HepG2 (cell line): ENCODE measurements at regions not wholly inside any gene's neighbourhood (a gene's known extent, or its start where the extent isn't known, plus 50 kb on each side); places are given as distances from the start of the nearest gene placed in this dataset.

ENCODE experiments used
- ATAC-seq: fragments of 200-7000 bp; cut with Tn5 transposase; 3 replicates; pipeline ENCODE4 v1.9.1; 2020; ENCODE audit warnings: mild to moderate bottlenecking, moderate library complexity
- BruUV-seq: library from RNA; stranded (reverse); fragments of 400-500 nt; replicated peaks from 2 replicates; lab custom pipeline; 2021; lab: Mats Ljungman, UMichigan
- CTCF ChIA-PET: fragments of 300-600 bp; formaldehyde crosslinking; extraction: SDS; loops from one replicate; lab custom pipeline; 2021; ENCODE audit warnings: low total read pairs, inconsistent platforms, low intra/inter-chr PET ratio; lab: Yijun Ruan, JAX
- POLR2A ChIA-PET: fragments of 350-600 bp; sonication (Branson Sonifier 250); formaldehyde crosslinking; loops from one replicate; lab custom pipeline; 2020; ENCODE audit warnings: antibody characterized with exemption, inconsistent platforms; lab: Yijun Ruan, JAX
- DNase-seq: peaks from one replicate; pipeline ENCODE4 v3.0.0-alpha.2; 2015; ENCODE audit warnings: low spot score
- FAIRE-seq: peaks from 3 replicates; lab custom pipeline; 2011; peaks lifted over from hg19 to GRCh38; lab: Jason Lieb, UNC
- H2AFZ ChIP-seq: one replicate; pipeline ENCODE4 v1.6.1; 2011; ENCODE audit warnings: low read length, inconsistent platforms
- H3K27ac ChIP-seq: fragments of 300-600 bp; 3 replicates; pipeline ENCODE4 v1.8.0; 2011; ENCODE audit warnings: mixed run types, mild to moderate bottlenecking, mixed read lengths, low read length, inconsistent platforms; ENCODE audit not compliant: insufficient read depth; ENCODE audit errors: extremely low read length
- H3K27me3 ChIP-seq, 2 experiments: fragments of 200-600 bp in 1 of 2; 2 replicates in 1 of 2; 3 replicates in 1 of 2; pipeline versions ENCODE4 v1.6.0 to v1.8.0; 2011; ENCODE audit warnings: low read length in 2 of 2, mild to moderate bottlenecking in 2 of 2, moderate library complexity in 2 of 2, inconsistent platforms in 1 of 2; ENCODE audit not compliant: insufficient read depth in 2 of 2, control insufficient read depth in 1 of 2
- H3K36me3 ChIP-seq, 2 experiments: fragments of 200-600 bp in 1 of 2; replicated peaks in 1 of 2; 2 replicates in 1 of 2; 3 replicates in 1 of 2; pipeline versions ENCODE4 v1.5.1 to v1.8.0; 2011; ENCODE audit warnings: low read length in 2 of 2, inconsistent platforms in 1 of 2; ENCODE audit not compliant: insufficient read depth in 2 of 2, control insufficient read depth in 1 of 2
- H3K4me1 ChIP-seq: 2 replicates; pipeline ENCODE4 v1.5.1; 2012; ENCODE audit warnings: low read length, inconsistent platforms; ENCODE audit not compliant: insufficient read depth
- H3K4me2 ChIP-seq: 2 replicates; pipeline ENCODE4 v1.6.0; 2011; ENCODE audit warnings: low read depth, low read length, inconsistent platforms
- H3K4me3 ChIP-seq, 3 experiments: fragments of 200-600 bp in 1 of 3; sonication (generic), shearing (Covaris generic) in 1 of 3; replicated peaks in 1 of 3; 2 replicates each; pipeline ENCODE4 v1.5.1; 2011 to 2016; ENCODE audit warnings: low read length in 3 of 3, inconsistent platforms in 2 of 3, low read depth in 2 of 3, mild to moderate bottlenecking in 2 of 3, control low read depth in 1 of 3, mixed read lengths in 1 of 3; ENCODE audit not compliant: insufficient read depth in 1 of 3
- H3K79me2 ChIP-seq: one replicate; pipeline ENCODE4 v1.6.1; 2011; ENCODE audit warnings: low read length, inconsistent platforms; ENCODE audit not compliant: insufficient read depth
- H3K9ac ChIP-seq: 2 replicates; pipeline ENCODE4 v1.6.0; 2011; ENCODE audit warnings: mild to moderate bottlenecking, low read depth, low read length, inconsistent platforms; ENCODE audit not compliant: insufficient read depth
- H3K9me3 ChIP-seq: 2 replicates; pipeline ENCODE4 v1.5.1; 2012; ENCODE audit warnings: mild to moderate bottlenecking, low read length
- H4K20me1 ChIP-seq: 2 replicates; pipeline ENCODE4 v1.6.0; 2011; ENCODE audit warnings: inconsistent platforms, mild to moderate bottlenecking, low read length, moderate library complexity; ENCODE audit not compliant: insufficient read depth
- ATM ChIP-seq: fragments of 450-650 bp; IDR thresholded peaks from 2 replicates; pipeline ENCODE4 v1.7.1; 2017; ENCODE audit warnings: mild to moderate bottlenecking, borderline replicate concordance
- BCL6 ChIP-seq: IDR thresholded peaks from 2 replicates; pipeline ENCODE4 v1.6.1; 2016; ENCODE audit warnings: missing genetic modification reagents, missing compliant biosample characterization
- MTA1 ChIP-seq: sonication (generic); formaldehyde crosslinking; IDR thresholded peaks from 2 replicates; pipeline ENCODE4 v1.4.0; 2020; ENCODE audit warnings: missing genetic modification reagents, mild to moderate bottlenecking, borderline replicate concordance
- RFXANK ChIP-seq: IDR thresholded peaks from 2 replicates; pipeline ENCODE4 v1.6.1; 2016
- SIN3B ChIP-seq: fragments of 150-350 bp; IDR thresholded peaks from 2 replicates; pipeline ENCODE4 v1.6.1; 2014; ENCODE audit warnings: low read length
- SMAD3 ChIP-seq: sonication (generic); formaldehyde crosslinking; IDR thresholded peaks from 2 replicates; pipeline ENCODE4 v1.4.0; 2020; ENCODE audit warnings: missing genetic modification reagents
- SRY ChIP-seq: sonication (generic); formaldehyde crosslinking; IDR thresholded peaks from 2 replicates; pipeline ENCODE4 v1.8.0; 2022; ENCODE audit warnings: mild to moderate bottlenecking, missing genetic modification reagents
- STAT5B ChIP-seq: sonication (generic); formaldehyde crosslinking; IDR thresholded peaks from 2 replicates; pipeline ENCODE4 v1.4.0; 2020; ENCODE audit warnings: missing genetic modification reagents
- ZBTB38 ChIP-seq: sonication (generic); formaldehyde crosslinking; IDR thresholded peaks from 2 replicates; pipeline ENCODE4 v1.5.1; 2020; ENCODE audit warnings: mild to moderate bottlenecking, missing genetic modification reagents
- ZNF333 ChIP-seq: sonication (generic); formaldehyde crosslinking; IDR thresholded peaks from 2 replicates; pipeline ENCODE4 v1.4.0; 2020; ENCODE audit warnings: mild to moderate bottlenecking, missing genetic modification reagents, borderline replicate concordance
- ZNF343 ChIP-seq: sonication (generic); formaldehyde crosslinking; IDR thresholded peaks from 2 replicates; pipeline ENCODE4 v1.4.0; 2020; ENCODE audit warnings: mild to moderate bottlenecking, missing genetic modification reagents
- ZNF512B ChIP-seq: sonication (generic); formaldehyde crosslinking; IDR thresholded peaks from 2 replicates; pipeline ENCODE4 v1.5.1; 2020; ENCODE audit warnings: missing genetic modification reagents, mild to moderate bottlenecking, borderline replicate concordance
- ZNF883 ChIP-seq: sonication (generic); formaldehyde crosslinking; IDR thresholded peaks from 2 replicates; pipeline ENCODE4 v1.5.1; 2020; ENCODE audit warnings: mild to moderate bottlenecking, missing genetic modification reagents; ENCODE audit errors: not compliant biosample characterization
- WGBS: methylation state at CpG from one replicate; pipeline ENCODE4 v1.1.6; 2017; ENCODE audit warnings: low lambda C conversion rate; 5-methylcytosine and 5-hydroxymethylcytosine counted together
- in situ Hi-C: cut with HindIII; loops from 2 replicates; pipeline ENCODE4 v1.10.0; 2017; ENCODE audit warnings: low pct_unique_long_range_greater_than_20kb; ENCODE audit not compliant: extremely low pct_ligation_motif_present
- intact Hi-C: fragments of 100-400 bp; cut with micrococcal nuclease; formaldehyde crosslinking; loops from one replicate; pipeline ENCODE4 v1.10.0; 2022; ENCODE audit not compliant: unreplicated experiment
- TF ChIP-seq, protein P1 (sequence below): IDR thresholded peaks from 2 replicates; pipeline ENCODE4 v1.4.0; 2020; ENCODE audit warnings: mild to moderate bottlenecking, missing genetic modification reagents

DNA sequence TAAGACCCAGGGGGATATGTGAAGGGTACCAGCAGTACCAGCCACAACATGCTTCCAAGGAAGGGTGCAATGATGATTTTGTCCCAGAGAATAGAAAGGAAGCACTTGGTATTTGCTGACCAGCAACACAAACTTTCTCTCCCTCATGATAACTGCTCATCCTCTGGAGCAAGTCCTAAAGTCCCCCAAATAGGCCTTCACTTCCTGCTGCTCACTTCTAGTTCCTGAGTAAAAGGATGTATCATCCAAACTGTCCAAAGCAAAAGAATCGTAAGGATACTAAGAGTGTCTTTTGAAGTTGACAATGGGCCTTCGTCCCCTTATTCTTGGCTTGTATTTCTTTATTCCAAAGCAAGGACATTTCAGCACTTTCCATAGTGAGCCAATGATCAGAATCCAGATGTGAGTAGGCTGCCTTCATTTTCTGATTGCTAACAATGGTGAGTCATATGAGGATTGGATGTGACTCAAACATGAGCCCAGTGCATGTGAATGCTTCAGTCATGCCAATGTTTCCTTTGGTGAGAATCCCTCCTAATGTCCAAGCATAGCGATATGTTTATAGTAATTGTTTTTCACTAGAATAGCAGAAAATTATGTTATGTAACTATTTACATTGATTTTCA is 243.4 kb upstream of the POU2AF2 start:
- no peak for TF ChIP-seq ATM
- TF ChIP-seq ZNF883 (CRISPR knock-in tag), result no peak
- TF ChIP-seq ZBTB38 (CRISPR knock-in tag), result no peak
- no peak for TF ChIP-seq SMAD3
- no peak for TF ChIP-seq ZNF333 (CRISPR knock-in tag)
- no peak for TF ChIP-seq ZNF512B (CRISPR knock-in tag)
- TF ChIP-seq, protein P1, sequence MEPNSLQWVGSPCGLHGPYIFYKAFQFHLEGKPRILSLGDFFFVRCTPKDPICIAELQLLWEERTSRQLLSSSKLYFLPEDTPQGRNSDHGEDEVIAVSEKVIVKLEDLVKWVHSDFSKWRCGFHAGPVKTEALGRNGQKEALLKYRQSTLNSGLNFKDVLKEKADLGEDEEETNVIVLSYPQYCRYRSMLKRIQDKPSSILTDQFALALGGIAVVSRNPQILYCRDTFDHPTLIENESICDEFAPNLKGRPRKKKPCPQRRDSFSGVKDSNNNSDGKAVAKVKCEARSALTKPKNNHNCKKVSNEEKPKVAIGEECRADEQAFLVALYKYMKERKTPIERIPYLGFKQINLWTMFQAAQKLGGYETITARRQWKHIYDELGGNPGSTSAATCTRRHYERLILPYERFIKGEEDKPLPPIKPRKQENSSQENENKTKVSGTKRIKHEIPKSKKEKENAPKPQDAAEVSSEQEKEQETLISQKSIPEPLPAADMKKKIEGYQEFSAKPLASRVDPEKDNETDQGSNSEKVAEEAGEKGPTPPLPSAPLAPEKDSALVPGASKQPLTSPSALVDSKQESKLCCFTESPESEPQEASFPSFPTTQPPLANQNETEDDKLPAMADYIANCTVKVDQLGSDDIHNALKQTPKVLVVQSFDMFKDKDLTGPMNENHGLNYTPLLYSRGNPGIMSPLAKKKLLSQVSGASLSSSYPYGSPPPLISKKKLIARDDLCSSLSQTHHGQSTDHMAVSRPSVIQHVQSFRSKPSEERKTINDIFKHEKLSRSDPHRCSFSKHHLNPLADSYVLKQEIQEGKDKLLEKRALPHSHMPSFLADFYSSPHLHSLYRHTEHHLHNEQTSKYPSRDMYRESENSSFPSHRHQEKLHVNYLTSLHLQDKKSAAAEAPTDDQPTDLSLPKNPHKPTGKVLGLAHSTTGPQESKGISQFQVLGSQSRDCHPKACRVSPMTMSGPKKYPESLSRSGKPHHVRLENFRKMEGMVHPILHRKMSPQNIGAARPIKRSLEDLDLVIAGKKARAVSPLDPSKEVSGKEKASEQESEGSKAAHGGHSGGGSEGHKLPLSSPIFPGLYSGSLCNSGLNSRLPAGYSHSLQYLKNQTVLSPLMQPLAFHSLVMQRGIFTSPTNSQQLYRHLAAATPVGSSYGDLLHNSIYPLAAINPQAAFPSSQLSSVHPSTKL, result no peak
- TF ChIP-seq RFXANK (CRISPR knock-in tag), result no peak
- no peak for TF ChIP-seq SRY (CRISPR knock-in tag)
- TF ChIP-seq STAT5B (CRISPR knock-in tag), result no peak
- no peak for TF ChIP-seq BCL6 (CRISPR knock-in tag)
- TF ChIP-seq MTA1 (CRISPR knock-in tag), result no peak
- no peak for TF ChIP-seq SIN3B
- no peak for TF ChIP-seq ZNF343 (CRISPR knock-in tag)
- Histone ChIP-seq H3K9me3 (no peaks in the 10 kb centered on the region), H3K4me2 (no peak overlapping the region), H3K36me3 (no peaks in the 10 kb centered on the region), H3K79me2 (no peaks in the 10 kb centered on the region), H3K27me3 (no peaks in the 10 kb centered on the region; a peak in 1 of 5 replicates), H3K27ac (no peak overlapping the region), H3K4me3 (no peak overlapping the region), H4K20me1 (no peaks in the 10 kb centered on the region), H2AFZ (no peak overlapping the region), H3K4me1 (no peaks in the 10 kb centered on the region), H3K9ac (no peak overlapping the region)
- DNase-seq (no peak), ATAC-seq (no peak), FAIRE-seq (no peak)
- in situ Hi-C loops (no loop called here), intact Hi-C loops (loop anchor here (5.0 kb wide), 1 partner anchor 1430 kb away; no protein-coding TSS in a partner anchor)
- ChIA-PET CTCF (no interaction called here), POLR2A (no interaction called here)
- 46% methylated on average over 3 of the region's 3 CpGs for WGBS
- BruUV-seq, result no TSS peak
